GM23338 (cell line): ENCODE measurements at regions not wholly inside any gene's neighbourhood (a gene's known extent, or its start where the extent isn't known, plus 50 kb on each side); places are given as distances from the start of the nearest gene placed in this dataset.

Experiments used
- ATAC-seq: fragments of 200-7000 bp; cut with Tn5 transposase; 3 replicates; pipeline ENCODE4 v1.9.1; 2020
- DNase-seq: peaks from one replicate; pipeline ENCODE4 v3.0.0-alpha.2; 2015; ENCODE audit warnings: low spot score
- H2AFZ ChIP-seq: fragments of 200-600 bp; sonication (generic); 2 replicates; pipeline ENCODE4 v1.8.0; 2016; ENCODE audit warnings: antibody characterized with exemption, mild to moderate bottlenecking, moderate library complexity
- H3F3A ChIP-seq: fragments of 200-600 bp; sonication (generic); replicated peaks from 2 replicates; pipeline ENCODE4 v1.8.0; 2017; ENCODE audit warnings: antibody characterized with exemption, mixed run types, low read depth
- H3K27ac ChIP-seq: fragments of 200-600 bp; sonication (generic); 2 replicates; pipeline ENCODE4 v1.6.1; 2016; ENCODE audit warnings: low read depth
- H3K27me3 ChIP-seq: fragments of 200-600 bp; sonication (generic); 2 replicates; pipeline ENCODE4 v1.8.0; 2016; ENCODE audit warnings: mild to moderate bottlenecking, mixed run types, moderate library complexity; ENCODE audit not compliant: insufficient read depth
- H3K36me3 ChIP-seq: fragments of 200-600 bp; sonication (generic); 2 replicates; pipeline ENCODE4 v1.8.0; 2016; ENCODE audit warnings: mild to moderate bottlenecking; ENCODE audit not compliant: insufficient read depth
- H3K4me1 ChIP-seq: fragments of 200-600 bp; sonication (generic); 2 replicates; pipeline ENCODE4 v1.8.0; 2016; ENCODE audit warnings: mild to moderate bottlenecking, moderate library complexity; ENCODE audit not compliant: insufficient read depth
- H3K4me2 ChIP-seq: fragments of 200-600 bp; sonication (generic); 2 replicates; pipeline ENCODE4 v1.7.1; 2017; ENCODE audit warnings: mixed run types
- H3K4me3 ChIP-seq: fragments of 200-600 bp; sonication (generic); 2 replicates; pipeline ENCODE4 v1.6.1; 2016; ENCODE audit warnings: mixed run types
- H3K79me2 ChIP-seq: fragments of 200-600 bp; sonication (generic); replicated peaks from 2 replicates; pipeline ENCODE4 v1.8.0; 2017; ENCODE audit warnings: mild to moderate bottlenecking; ENCODE audit not compliant: insufficient read depth
- H3K9me2 ChIP-seq: fragments of 200-600 bp; sonication (generic); 2 replicates; pipeline ENCODE4 v1.8.0; 2017; ENCODE audit not compliant: insufficient read depth
- H4K20me1 ChIP-seq: fragments of 200-600 bp; sonication (generic); replicated peaks from 2 replicates; pipeline ENCODE4 v1.8.0; 2017; ENCODE audit warnings: mild to moderate bottlenecking; ENCODE audit not compliant: insufficient read depth
- H3K27ac Mint-ChIP-seq: 2 replicates; pipeline ENCODE4 v1.8.0; 2020; ENCODE audit warnings: inconsistent platforms, mild to moderate bottlenecking, moderate library complexity, mixed read lengths
- H3K27me3 Mint-ChIP-seq: 3 replicates; pipeline ENCODE4 v1.8.0; 2022; ENCODE audit warnings: low read depth, mild to moderate bottlenecking, moderate library complexity, mixed read lengths, inconsistent platforms; ENCODE audit not compliant: insufficient read depth, poor library complexity
- H3K36me3 Mint-ChIP-seq: 3 replicates; pipeline ENCODE4 v1.8.0; 2021; ENCODE audit warnings: low read depth, mild to moderate bottlenecking, inconsistent platforms, moderate library complexity, mixed read lengths
- H3K4me1 Mint-ChIP-seq: 3 replicates; pipeline ENCODE4 v1.8.0; 2020; ENCODE audit warnings: mild to moderate bottlenecking, inconsistent platforms, mixed read lengths
- H3K4me3 Mint-ChIP-seq: 3 replicates; pipeline ENCODE4 v1.8.0; 2021; ENCODE audit warnings: moderate library complexity, mild to moderate bottlenecking, inconsistent platforms, mixed read lengths
- H3K9me3 Mint-ChIP-seq: 3 replicates; pipeline ENCODE4 v1.8.0; 2020; ENCODE audit warnings: moderate library complexity, mild to moderate bottlenecking, inconsistent platforms, mixed read lengths
- EZH2phosphoT487 ChIP-seq: fragments of 200-600 bp; sonication (generic); IDR thresholded peaks from one replicate; pipeline ENCODE4 v1.8.1; 2018; ENCODE audit warnings: antibody characterized with exemption; ENCODE audit not compliant: unreplicated experiment
- JUNB ChIP-seq: IDR thresholded peaks from one replicate; pipeline ENCODE4 v1.6.1; 2016; ENCODE audit warnings: antibody characterized with exemption; ENCODE audit not compliant: unreplicated experiment
- POLR2AphosphoS5 ChIP-seq: IDR thresholded peaks from 2 replicates; pipeline ENCODE4 v1.6.1; 2016; ENCODE audit warnings: antibody characterized with exemption, low read depth
- STAT1 ChIP-seq: IDR thresholded peaks from one replicate; pipeline ENCODE4 v1.6.1; 2016; ENCODE audit warnings: antibody characterized with exemption; ENCODE audit not compliant: unreplicated experiment
- TF ChIP-seq, protein P1 (sequence below): fragments of 250-450 bp; sonication (Bioruptor Pico); IDR thresholded peaks from 2 replicates; pipeline ENCODE4 v1.5.0; 2020; ENCODE audit warnings: mild to moderate bottlenecking, moderate library complexity

DNA sequence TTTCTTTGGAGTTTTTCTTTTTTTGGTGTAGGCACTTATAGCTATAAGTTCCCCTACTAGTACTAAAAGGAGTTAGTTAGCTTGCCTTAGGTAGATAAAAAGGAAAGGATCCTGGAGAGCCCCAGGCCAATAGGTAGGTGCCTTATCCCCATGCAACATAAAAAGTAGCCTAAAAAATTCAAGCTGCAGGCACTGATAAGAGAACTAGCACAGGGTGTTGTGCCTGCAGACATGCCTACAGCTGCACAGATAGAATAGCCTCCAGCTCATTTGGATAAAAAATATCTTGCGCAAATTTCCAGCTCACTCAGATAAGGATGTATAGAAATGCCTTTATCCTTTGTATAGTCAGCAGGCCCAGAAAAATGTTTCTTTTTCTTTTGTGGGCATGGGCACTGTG is 71.4 kb upstream of the UTY start (continued):
- TF ChIP-seq, protein P1, sequence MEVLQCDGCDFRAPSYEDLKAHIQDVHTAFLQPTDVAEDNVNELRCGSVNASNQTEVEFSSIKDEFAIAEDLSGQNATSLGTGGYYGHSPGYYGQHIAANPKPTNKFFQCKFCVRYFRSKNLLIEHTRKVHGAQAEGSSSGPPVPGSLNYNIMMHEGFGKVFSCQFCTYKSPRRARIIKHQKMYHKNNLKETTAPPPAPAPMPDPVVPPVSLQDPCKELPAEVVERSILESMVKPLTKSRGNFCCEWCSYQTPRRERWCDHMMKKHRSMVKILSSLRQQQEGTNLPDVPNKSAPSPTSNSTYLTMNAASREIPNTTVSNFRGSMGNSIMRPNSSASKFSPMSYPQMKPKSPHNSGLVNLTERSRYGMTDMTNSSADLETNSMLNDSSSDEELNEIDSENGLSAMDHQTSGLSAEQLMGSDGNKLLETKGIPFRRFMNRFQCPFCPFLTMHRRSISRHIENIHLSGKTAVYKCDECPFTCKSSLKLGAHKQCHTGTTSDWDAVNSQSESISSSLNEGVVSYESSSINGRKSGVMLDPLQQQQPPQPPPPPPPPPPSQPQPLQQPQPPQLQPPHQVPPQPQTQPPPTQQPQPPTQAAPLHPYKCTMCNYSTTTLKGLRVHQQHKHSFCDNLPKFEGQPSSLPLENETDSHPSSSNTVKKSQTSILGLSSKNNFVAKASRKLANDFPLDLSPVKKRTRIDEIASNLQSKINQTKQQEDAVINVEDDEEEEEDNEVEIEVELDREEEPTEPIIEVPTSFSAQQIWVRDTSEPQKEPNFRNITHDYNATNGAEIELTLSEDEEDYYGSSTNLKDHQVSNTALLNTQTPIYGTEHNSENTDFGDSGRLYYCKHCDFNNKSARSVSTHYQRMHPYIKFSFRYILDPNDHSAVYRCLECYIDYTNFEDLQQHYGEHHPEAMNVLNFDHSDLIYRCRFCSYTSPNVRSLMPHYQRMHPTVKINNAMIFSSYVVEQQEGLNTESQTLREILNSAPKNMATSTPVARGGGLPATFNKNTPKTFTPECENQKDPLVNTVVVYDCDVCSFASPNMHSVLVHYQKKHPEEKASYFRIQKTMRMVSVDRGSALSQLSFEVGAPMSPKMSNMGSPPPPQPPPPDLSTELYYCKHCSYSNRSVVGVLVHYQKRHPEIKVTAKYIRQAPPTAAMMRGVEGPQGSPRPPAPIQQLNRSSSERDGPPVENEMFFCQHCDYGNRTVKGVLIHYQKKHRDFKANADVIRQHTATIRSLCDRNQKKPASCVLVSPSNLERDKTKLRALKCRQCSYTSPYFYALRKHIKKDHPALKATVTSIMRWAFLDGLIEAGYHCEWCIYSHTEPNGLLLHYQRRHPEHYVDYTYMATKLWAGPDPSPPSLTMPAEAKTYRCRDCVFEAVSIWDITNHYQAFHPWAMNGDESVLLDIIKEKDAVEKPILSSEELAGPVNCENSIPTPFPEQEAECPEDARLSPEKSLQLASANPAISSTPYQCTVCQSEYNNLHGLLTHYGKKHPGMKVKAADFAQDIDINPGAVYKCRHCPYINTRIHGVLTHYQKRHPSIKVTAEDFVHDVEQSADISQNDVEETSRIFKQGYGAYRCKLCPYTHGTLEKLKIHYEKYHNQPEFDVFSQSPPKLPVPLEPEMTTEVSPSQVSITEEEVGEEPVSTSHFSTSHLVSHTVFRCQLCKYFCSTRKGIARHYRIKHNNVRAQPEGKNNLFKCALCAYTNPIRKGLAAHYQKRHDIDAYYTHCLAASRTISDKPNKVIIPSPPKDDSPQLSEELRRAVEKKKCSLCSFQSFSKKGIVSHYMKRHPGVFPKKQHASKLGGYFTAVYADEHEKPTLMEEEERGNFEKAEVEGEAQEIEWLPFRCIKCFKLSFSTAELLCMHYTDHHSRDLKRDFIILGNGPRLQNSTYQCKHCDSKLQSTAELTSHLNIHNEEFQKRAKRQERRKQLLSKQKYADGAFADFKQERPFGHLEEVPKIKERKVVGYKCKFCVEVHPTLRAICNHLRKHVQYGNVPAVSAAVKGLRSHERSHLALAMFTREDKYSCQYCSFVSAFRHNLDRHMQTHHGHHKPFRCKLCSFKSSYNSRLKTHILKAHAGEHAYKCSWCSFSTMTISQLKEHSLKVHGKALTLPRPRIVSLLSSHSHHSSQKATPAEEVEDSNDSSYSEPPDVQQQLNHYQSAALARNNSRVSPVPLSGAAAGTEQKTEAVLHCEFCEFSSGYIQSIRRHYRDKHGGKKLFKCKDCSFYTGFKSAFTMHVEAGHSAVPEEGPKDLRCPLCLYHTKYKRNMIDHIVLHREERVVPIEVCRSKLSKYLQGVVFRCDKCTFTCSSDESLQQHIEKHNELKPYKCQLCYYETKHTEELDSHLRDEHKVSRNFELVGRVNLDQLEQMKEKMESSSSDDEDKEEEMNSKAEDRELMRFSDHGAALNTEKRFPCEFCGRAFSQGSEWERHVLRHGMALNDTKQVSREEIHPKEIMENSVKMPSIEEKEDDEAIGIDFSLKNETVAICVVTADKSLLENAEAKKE (CRISPR knock-in tag): no peak

DNA sequence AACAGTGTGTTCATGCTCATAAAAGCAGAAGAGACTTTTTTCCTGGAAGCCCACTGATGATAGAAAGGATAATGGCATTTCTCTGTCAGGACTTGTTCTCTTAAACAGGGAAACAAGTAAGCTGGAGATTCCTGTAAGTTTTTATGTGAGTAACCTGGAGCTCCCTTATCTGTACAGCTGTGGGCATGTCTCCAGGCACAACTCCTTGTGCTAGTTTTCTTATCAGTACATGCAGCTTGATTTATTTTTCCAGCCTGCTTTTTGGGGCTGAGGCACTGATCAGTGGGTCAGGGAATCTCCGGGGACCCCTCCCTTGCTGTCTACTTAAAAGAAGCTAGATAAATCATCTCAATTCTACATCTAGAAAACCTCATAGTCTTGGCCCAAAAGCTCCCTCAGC is 64.7 kb upstream of the UTY start:
- Histone ChIP-seq H3F3A (no peaks in the 10 kb centered on the region), H3K4me1 (no peaks in the 10 kb centered on the region), H3K36me3 (no peaks in the 10 kb centered on the region), H3K4me3 (no peak overlapping the region), H3K79me2 (no peaks in the 10 kb centered on the region), H3K27me3 (no peaks in the 10 kb centered on the region), H3K27ac (no peak overlapping the region), H3K9me2 (no peaks in the 10 kb centered on the region), H4K20me1 (no peaks in the 10 kb centered on the region), H3K4me2 (no peak overlapping the region), H2AFZ (no peak overlapping the region)
- H3K4me1 Mint-ChIP-seq: no peaks in the 10 kb centered on the region
- no peak for DNase-seq
- no peaks in the 10 kb centered on the region for H3K27me3 Mint-ChIP-seq
- no peak overlapping the region for H3K27ac Mint-ChIP-seq
- TF ChIP-seq JUNB (no peak), STAT1 (no peak), EZH2phosphoT487 (no peak), POLR2AphosphoS5 (no peak)
- TF ChIP-seq, protein P1 (CRISPR knock-in tag): no peak
- no peak for ATAC-seq
- no peak overlapping the region for H3K4me3 Mint-ChIP-seq
- H3K36me3 Mint-ChIP-seq: 0 out of 3 replicates have a peak, but pooled peaks cover 5% of the 10 kb centered on the region
- peaks cover 4% of the 10 kb centered on the region; the same call in 2 of the 3 replicates for H3K9me3 Mint-ChIP-seq
